SK-N-SH (cell line): ENCODE measurements at regions not wholly inside any gene's neighbourhood (a gene's known extent, or its start where the extent isn't known, plus 50 kb on each side); places are given as distances from the start of the nearest gene placed in this dataset.
"Not testable (repeated sequence)": the region's sequence is repeated elsewhere in the genome, so short reads cannot be mapped to it uniquely, and the experiment has no call there.

ENCODE experiments used
- CTCF ChIA-PET: fragments of 300-600, 350-600 bp; formaldehyde crosslinking; extraction: SDS; loops from one replicate; lab custom pipeline; 2021; lab: Yijun Ruan, JAX
- POLR2A ChIA-PET: fragments of 350-600 bp; sonication (Branson Sonifier 250); formaldehyde crosslinking; extraction: SDS; loops from one replicate; lab custom pipeline; 2020; ENCODE audit warnings: antibody characterized with exemption, inconsistent platforms; lab: Yijun Ruan, JAX
- DNase-seq: peaks from one replicate; pipeline ENCODE4 v3.0.0; 2012
- H2AFZ ChIP-seq: fragments of 200-600 bp; sonication (generic); 2 replicates; pipeline ENCODE4 v1.8.1; 2016; ENCODE audit warnings: antibody characterized with exemption, mild to moderate bottlenecking, low read depth
- H3F3A ChIP-seq: fragments of 200-600 bp; sonication (generic); replicated peaks from 2 replicates; pipeline ENCODE3; 2016; ENCODE audit warnings: antibody characterized with exemption, mild to moderate bottlenecking; ENCODE audit not compliant: insufficient read depth
- H3K27ac ChIP-seq, 2 experiments: fragments of 200-500 bp in 1 of 2; fragments of 200-600 bp in 1 of 2; sonication (Bioruptor generic) in 1 of 2; sonication (generic), shearing (Covaris generic) in 1 of 2; 2 replicates each; pipeline versions ENCODE4 v1.5.1 to v1.6.1; 2014 to 2016; ENCODE audit warnings: low read depth in 2 of 2, inconsistent platforms in 1 of 2, low read length in 1 of 2, mild to moderate bottlenecking in 1 of 2, mixed read lengths in 1 of 2
- H3K27me3 ChIP-seq: fragments of 200-600 bp; sonication (generic), shearing (Covaris generic); 2 replicates; pipeline ENCODE4 v1.6.1; 2016; ENCODE audit warnings: mixed run types; ENCODE audit not compliant: insufficient read depth
- H3K36me3 ChIP-seq, 2 experiments: fragments of 200-500 bp in 1 of 2; fragments of 200-600 bp in 1 of 2; sonication (Bioruptor generic) in 1 of 2; sonication (generic) in 1 of 2; replicated peaks in 1 of 2; 2 replicates each; pipeline versions ENCODE3 to v1.5.1; 2014 to 2016; ENCODE audit warnings: low read length in 1 of 2, mild to moderate bottlenecking in 1 of 2; ENCODE audit not compliant: insufficient read depth in 2 of 2, control insufficient read depth in 1 of 2
- H3K4me1 ChIP-seq, 2 experiments: fragments of 200-500 bp in 1 of 2; fragments of 200-600 bp in 1 of 2; sonication (Bioruptor generic) in 1 of 2; sonication (generic), shearing (Covaris generic) in 1 of 2; 2 replicates each; pipeline versions ENCODE4 v1.5.1 to v1.6.1; 2014 to 2016; ENCODE audit warnings: low read depth in 1 of 2, low read length in 1 of 2, mixed run types in 1 of 2; ENCODE audit not compliant: insufficient read depth in 2 of 2, control insufficient read depth in 1 of 2
- H3K4me2 ChIP-seq: fragments of 200-600 bp; sonication (generic), shearing (Covaris generic); 2 replicates; pipeline ENCODE4 v1.6.1; 2017; ENCODE audit warnings: mixed run types
- H3K4me3 ChIP-seq, 2 experiments: fragments of 200-500 bp in 1 of 2; fragments of 200-600 bp in 1 of 2; sonication (Bioruptor generic) in 1 of 2; sonication (generic), shearing (Covaris generic) in 1 of 2; 2 replicates each; pipeline versions ENCODE4 v1.5.1 to v1.8.1; 2014 to 2016; ENCODE audit warnings: low read depth in 2 of 2, inconsistent platforms in 1 of 2, low read length in 1 of 2, mild to moderate bottlenecking in 1 of 2, mixed read lengths in 1 of 2, moderate library complexity in 1 of 2
- H3K79me2 ChIP-seq: fragments of 200-600 bp; sonication (generic); 2 replicates; pipeline ENCODE4 v1.8.1; 2017; ENCODE audit warnings: mild to moderate bottlenecking; ENCODE audit not compliant: insufficient read depth
- H3K9ac ChIP-seq: fragments of 200-600 bp; sonication (generic); 2 replicates; pipeline ENCODE4 v1.6.1; 2017; ENCODE audit warnings: mixed run types
- H3K9me2 ChIP-seq: fragments of 200-600 bp; sonication (generic); 2 replicates; pipeline ENCODE4 v1.6.1; 2017; ENCODE audit warnings: mixed run types
- H3K9me3 ChIP-seq: fragments of 200-600 bp; sonication (generic); 2 replicates; pipeline ENCODE4 v1.6.1; 2017; ENCODE audit warnings: mixed run types, mild to moderate bottlenecking, moderate library complexity
- H4K20me1 ChIP-seq: fragments of 200-600 bp; sonication (generic); 2 replicates; pipeline ENCODE4 v1.6.1; 2017; ENCODE audit warnings: mild to moderate bottlenecking, mixed run types; ENCODE audit not compliant: insufficient read depth
- WGBS: methylation state at CpG from one replicate; pipeline ENCODE4 v1.1.6; 2017; ENCODE audit warnings: low lambda C conversion rate; 5-methylcytosine and 5-hydroxymethylcytosine counted together

- H3K27me3 ChIP-seq, H4K20me1 ChIP-seq, CTCF ChIA-PET, H3K9me3 ChIP-seq, H3F3A ChIP-seq, H3K79me2 ChIP-seq, H3K9me2 ChIP-seq, H3K4me2 ChIP-seq, H2AFZ ChIP-seq, H3K4me1 ChIP-seq, POLR2A ChIA-PET, H3K27ac ChIP-seq, H3K9ac ChIP-seq, H3K36me3 ChIP-seq, H3K4me3 ChIP-seq, DNase-seq: not testable (repeated sequence)
- WGBS: 19% methylated on average over 9 of the region's 9 CpGs
These were observed 343.6 kb upstream of the NPAP1 start for GRCh38 chr15:24331964-24332363.

GRCh38 chr15:24341876-24342275 is 333.7 kb upstream of the NPAP1 start:
- H3K4me2 ChIP-seq, H3K9me2 ChIP-seq, H4K20me1 ChIP-seq, H3K27ac ChIP-seq, H3K9ac ChIP-seq, H2AFZ ChIP-seq, POLR2A ChIA-PET, H3K27me3 ChIP-seq, H3K36me3 ChIP-seq, H3K79me2 ChIP-seq, H3K4me3 ChIP-seq, H3K4me1 ChIP-seq, H3F3A ChIP-seq, H3K9me3 ChIP-seq, DNase-seq, CTCF ChIA-PET: not testable (repeated sequence)
- 30% methylated on average over 2 of the region's 8 CpGs for WGBS

- H3K4me1 ChIP-seq, H3K4me2 ChIP-seq, H3K36me3 ChIP-seq, H3K9ac ChIP-seq, DNase-seq, CTCF ChIA-PET, H3K9me2 ChIP-seq, POLR2A ChIA-PET, H3K79me2 ChIP-seq, H3K4me3 ChIP-seq, H2AFZ ChIP-seq, H3K27me3 ChIP-seq, H3K27ac ChIP-seq, H3K9me3 ChIP-seq, H4K20me1 ChIP-seq, H3F3A ChIP-seq: not testable (repeated sequence)
- 5% methylated on average over 6 of the region's 6 CpGs for whole genome bisulfite sequencing
These were observed 322.8 kb upstream of the NPAP1 start for GRCh38 chr15:24352777-24353176.

- POLR2A ChIA-PET, H4K20me1 ChIP-seq, CTCF ChIA-PET, H3K9me2 ChIP-seq, H3K27ac ChIP-seq, H3K4me3 ChIP-seq, H3K27me3 ChIP-seq, H3K9me3 ChIP-seq, H3K4me1 ChIP-seq, H3F3A ChIP-seq, H3K36me3 ChIP-seq, H3K4me2 ChIP-seq, H3K9ac ChIP-seq, H3K79me2 ChIP-seq, DNase-seq, H2AFZ ChIP-seq: not testable (repeated sequence)
- WGBS: 65% methylated on average over 3 of the region's 3 CpGs
These were observed 294.5 kb upstream of the NPAP1 start for GRCh38 chr15:24381103-24381502.

GRCh38 chr15:24385258-24385657 is 290.3 kb upstream of the NPAP1 start:
- H3F3A ChIP-seq, H3K27ac ChIP-seq, POLR2A ChIA-PET, H3K79me2 ChIP-seq, H3K36me3 ChIP-seq, H3K4me2 ChIP-seq, H4K20me1 ChIP-seq, H3K9me2 ChIP-seq, H3K4me1 ChIP-seq, H3K9ac ChIP-seq, H3K27me3 ChIP-seq, H3K9me3 ChIP-seq, CTCF ChIA-PET, DNase-seq, H3K4me3 ChIP-seq, H2AFZ ChIP-seq: not testable (repeated sequence)
- WGBS: 6% methylated on average over 2 of the region's 2 CpGs
